B cell (primary cell): ENCODE measurements at regions not wholly inside any gene's neighbourhood (a gene's known extent, or its start where the extent isn't known, plus 50 kb on each side); places are given as distances from the start of the nearest gene placed in this dataset.

Source experiments
- ATAC-seq: fragments of 200-7000 bp; cut with Tn5 transposase; one replicate; pipeline ENCODE4 v1.10.0; 2021; ENCODE audit warnings: low read depth, mild to moderate bottlenecking, moderate number of reproducible peaks, moderate library complexity
- CTCF ChIA-PET: fragments of 350-600 bp; sonication (Branson Sonifier 250); formaldehyde crosslinking; loops from one replicate; lab custom pipeline; 2021; ENCODE audit warnings: antibody characterized with exemption, inconsistent platforms; lab: Charles Lee
- POLR2A ChIA-PET: fragments of 350-600 bp; sonication (Branson Sonifier 250); formaldehyde crosslinking; loops from one replicate; lab custom pipeline; 2021; ENCODE audit warnings: antibody characterized with exemption; lab: Charles Lee
- DNase-seq: peaks from one replicate; pipeline ENCODE4 v3.0.0; 2013
- H2AFZ ChIP-seq: 2 replicates; pipeline ENCODE4 v1.6.1; 2012; ENCODE audit warnings: mild to moderate bottlenecking, low read depth, low read length; ENCODE audit not compliant: insufficient read depth, poor library complexity, severe bottlenecking
- H3K27ac ChIP-seq, 2 donors: 1 replicate in 1 of 2; 2 replicates in 1 of 2; pipeline ENCODE4 v1.5.1; 2012 to 2013; ENCODE audit warnings: low read length in 2 of 2, mild to moderate bottlenecking in 2 of 2, moderate library complexity in 1 of 2
- H3K27me3 ChIP-seq, 4 experiments: fragments of 200-600 bp in 1 of 4; sonication (generic) in 1 of 4; replicated peaks in 1 of 4; 1 replicate in 2 of 4; 2 replicates in 2 of 4; pipeline versions ENCODE4 v1.6.1 to v1.7.0; 2013 to 2016; ENCODE audit warnings: low read length in 3 of 4, mild to moderate bottlenecking in 2 of 4, mixed read lengths in 1 of 4, moderate library complexity in 1 of 4; ENCODE audit not compliant: insufficient read depth in 4 of 4, control insufficient read depth in 3 of 4; ENCODE audit errors: control extremely low read depth in 1 of 4
- H3K36me3 ChIP-seq, 2 experiments: replicated peaks in 1 of 2; 1 replicate in 1 of 2; 2 replicates in 1 of 2; pipeline versions ENCODE4 v1.6.1 to v1.7.1; 2013; ENCODE audit warnings: low read length in 1 of 2; ENCODE audit not compliant: insufficient read depth in 2 of 2, control insufficient read depth in 1 of 2; ENCODE audit errors: control extremely low read depth in 1 of 2, extremely low read depth in 1 of 2
- H3K4me1 ChIP-seq, 2 donors: fragments of 200-600 bp in 1 of 2; sonication (generic) in 1 of 2; 1 replicate in 1 of 2; 2 replicates in 1 of 2; pipeline versions ENCODE4 v1.5.1 to v1.6.1; 2013 to 2017; ENCODE audit warnings: low read length in 2 of 2; ENCODE audit not compliant: control insufficient read depth in 2 of 2, insufficient read depth in 2 of 2
- H3K4me2 ChIP-seq: replicated peaks from 2 replicates; pipeline ENCODE3; 2012; ENCODE audit warnings: mild to moderate bottlenecking, low read depth, low read length; ENCODE audit not compliant: poor library complexity, severe bottlenecking
- H3K4me3 ChIP-seq, 5 experiments: fragments of 200-600 bp in 1 of 5; sonication (generic) in 1 of 5; 1 replicate in 3 of 5; 2 replicates in 2 of 5; pipeline versions ENCODE4 v1.5.1 to v1.7.0; 2011 to 2016; ENCODE audit warnings: low read length in 4 of 5, mild to moderate bottlenecking in 4 of 5, low read depth in 2 of 5, control low read depth in 1 of 5, moderate library complexity in 1 of 5; ENCODE audit not compliant: insufficient read depth in 1 of 5; ENCODE audit errors: control extremely low read depth in 1 of 5, extremely low read depth in 1 of 5
- H3K79me2 ChIP-seq: fragments of 200-600 bp; sonication (generic); one replicate; pipeline ENCODE4 v1.6.0; 2016; ENCODE audit warnings: low read length; ENCODE audit not compliant: control insufficient read depth, insufficient read depth
- H3K9ac ChIP-seq: fragments of 200-600 bp; sonication (generic); 2 replicates; pipeline ENCODE4 v1.6.1; 2017; ENCODE audit warnings: mild to moderate bottlenecking, low read length, moderate library complexity
- H3K9me3 ChIP-seq, 3 donors: one replicate each; pipeline versions ENCODE4 v1.6.1 to v1.7.1; 2013; ENCODE audit warnings: low read length in 2 of 3; ENCODE audit not compliant: control insufficient read depth in 2 of 3, insufficient read depth in 1 of 3; ENCODE audit errors: control extremely low read depth in 1 of 3
- H4K20me1 ChIP-seq: 2 replicates; pipeline ENCODE4 v1.6.0; 2012; ENCODE audit warnings: mild to moderate bottlenecking, low read length; ENCODE audit not compliant: insufficient read depth, control insufficient read depth, poor library complexity, severe bottlenecking
- H3K27ac Mint-ChIP-seq: one replicate; pipeline ENCODE4 v1.8.0; 2021; ENCODE audit warnings: mixed read lengths
- H3K27me3 Mint-ChIP-seq: one replicate; pipeline ENCODE4 v1.8.0; 2021; ENCODE audit warnings: mixed read lengths
- H3K4me1 Mint-ChIP-seq: one replicate; pipeline ENCODE4 v1.8.0; 2021; ENCODE audit warnings: mixed read lengths
- H3K4me3 Mint-ChIP-seq: one replicate; pipeline ENCODE4 v1.8.0; 2021; ENCODE audit warnings: mixed read lengths
- H3K9me3 Mint-ChIP-seq: one replicate; pipeline ENCODE4 v1.8.0; 2022; ENCODE audit warnings: mixed read lengths; ENCODE audit not compliant: insufficient read depth
- EZH2 ChIP-seq: IDR thresholded peaks from 2 replicates; pipeline ENCODE4 v1.6.1; 2012; ENCODE audit warnings: borderline replicate concordance, low read depth, mild to moderate bottlenecking, moderate library complexity, low read length; ENCODE audit not compliant: insufficient read depth, poor library complexity, severe bottlenecking
- WGBS: methylation state at CpG from one replicate; pipeline ENCODE4 v1.1.5; 2013; ENCODE audit warnings: missing lambda C conversion rate; ENCODE audit not compliant: insufficient coverage; 5-methylcytosine and 5-hydroxymethylcytosine counted together
- intact Hi-C: fragments of 100-400 bp; cut with micrococcal nuclease; formaldehyde crosslinking; loops from one replicate; pipeline ENCODE4 v1.10.0; 2022
- TF ChIP-seq, protein P1 (sequence below): fragments of 200-600 bp; IDR thresholded peaks from one replicate; pipeline ENCODE4 v1.8.0; 2022; ENCODE audit warnings: antibody characterized with exemption, mild to moderate bottlenecking

GRCh38 chr6:150773969-150774368 lies 91.5 kb upstream of the MTHFD1L start:
- WGBS: no CpG with 5 or more reads among the region's 1 CpG
- DNase-seq (no peak), ATAC-seq (no peak)
- CTCF ChIA-PET: no interaction called here
- no peak overlapping the region for H3K4me2 ChIP-seq
- H3K4me3 Mint-ChIP-seq: no peak overlapping the region
- intact Hi-C loops: no loop called here
- peaks cover 1 to 9% (median 6%) of the 10 kb centered on the region in 3 donors for H3K9me3 ChIP-seq
- no peak overlapping the region for H2AFZ ChIP-seq
- peaks cover 7% of the 10 kb centered on the region for H3K9me3 Mint-ChIP-seq
- POLR2A ChIA-PET: no interaction called here
- H3K27me3 Mint-ChIP-seq: no peaks in the 10 kb centered on the region
- no peak overlapping the region for H3K27ac Mint-ChIP-seq
- H4K20me1 ChIP-seq: peaks cover 42% of the 10 kb centered on the region
- no peak overlapping the region for H3K27ac ChIP-seq
- H3K36me3 ChIP-seq: peaks cover 28 to 66% of the 10 kb centered on the region in 2 experiments
- TF ChIP-seq, protein P1, sequence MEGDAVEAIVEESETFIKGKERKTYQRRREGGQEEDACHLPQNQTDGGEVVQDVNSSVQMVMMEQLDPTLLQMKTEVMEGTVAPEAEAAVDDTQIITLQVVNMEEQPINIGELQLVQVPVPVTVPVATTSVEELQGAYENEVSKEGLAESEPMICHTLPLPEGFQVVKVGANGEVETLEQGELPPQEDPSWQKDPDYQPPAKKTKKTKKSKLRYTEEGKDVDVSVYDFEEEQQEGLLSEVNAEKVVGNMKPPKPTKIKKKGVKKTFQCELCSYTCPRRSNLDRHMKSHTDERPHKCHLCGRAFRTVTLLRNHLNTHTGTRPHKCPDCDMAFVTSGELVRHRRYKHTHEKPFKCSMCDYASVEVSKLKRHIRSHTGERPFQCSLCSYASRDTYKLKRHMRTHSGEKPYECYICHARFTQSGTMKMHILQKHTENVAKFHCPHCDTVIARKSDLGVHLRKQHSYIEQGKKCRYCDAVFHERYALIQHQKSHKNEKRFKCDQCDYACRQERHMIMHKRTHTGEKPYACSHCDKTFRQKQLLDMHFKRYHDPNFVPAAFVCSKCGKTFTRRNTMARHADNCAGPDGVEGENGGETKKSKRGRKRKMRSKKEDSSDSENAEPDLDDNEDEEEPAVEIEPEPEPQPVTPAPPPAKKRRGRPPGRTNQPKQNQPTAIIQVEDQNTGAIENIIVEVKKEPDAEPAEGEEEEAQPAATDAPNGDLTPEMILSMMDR: no peak
- no peak for TF ChIP-seq EZH2
- no peaks in the 10 kb centered on the region for H3K27me3 ChIP-seq
- H3K9ac ChIP-seq: no peak overlapping the region
- H3K4me3 ChIP-seq: no peak overlapping the region
- H3K4me1 Mint-ChIP-seq: peaks cover 13% of the 10 kb centered on the region
- H3K79me2 ChIP-seq: peaks cover 65% of the 10 kb centered on the region
- H3K4me1 ChIP-seq: no peaks in the 10 kb centered on the region

DNA sequence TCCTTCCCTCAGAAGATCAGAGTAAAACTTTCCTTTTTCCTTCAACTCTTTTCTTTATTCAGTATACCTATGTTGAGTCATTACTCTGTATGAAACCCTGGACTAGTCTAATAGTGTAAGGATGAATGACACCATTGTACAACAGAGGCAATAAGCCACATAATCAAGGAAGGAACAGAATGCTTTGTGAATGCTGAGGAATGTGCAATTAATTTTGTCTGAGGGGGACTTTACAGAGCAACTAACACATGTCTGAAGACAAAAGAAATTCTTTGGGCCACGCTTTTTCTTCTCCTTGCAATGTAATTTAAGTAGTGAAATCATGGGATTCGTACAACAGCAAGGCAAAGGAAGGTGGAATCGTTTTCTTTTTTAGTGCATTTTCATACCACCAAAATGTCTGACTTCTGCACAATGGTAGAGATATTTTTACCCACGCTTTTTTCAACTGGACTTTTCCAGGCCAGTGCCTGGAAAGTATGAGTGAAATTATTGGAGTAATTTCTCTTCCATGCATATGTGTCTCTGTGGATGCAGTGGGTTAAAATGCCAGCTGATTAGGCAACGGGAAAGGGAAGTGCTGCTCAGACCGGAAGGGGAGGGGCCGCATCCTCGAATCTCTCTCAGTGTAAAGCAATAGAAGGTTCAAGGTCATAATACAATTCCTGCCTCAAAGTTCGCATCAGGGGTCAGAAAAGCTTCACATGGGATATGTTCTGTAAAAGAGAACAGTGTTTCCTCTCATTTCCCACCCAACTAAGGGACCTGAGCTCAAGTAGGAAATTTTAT lies 89.9 kb upstream of the MTHFD1L start:
- peak overlapping the region; percentile 50 for H3K27ac Mint-ChIP-seq
- no peak overlapping the region for H2AFZ ChIP-seq
- POLR2A ChIA-PET: no interaction called here

More for the DNA sequence above, 89.9 kb upstream of the MTHFD1L start:
- Histone ChIP-seq H3K4me3 (no peak overlapping the region), H3K9me3 (peaks cover 1 to 9% (median 6%) of the 10 kb centered on the region in 3 donors), H3K36me3 (peaks cover 18 to 59% of the 10 kb centered on the region in 2 experiments), H3K4me1 (no peaks in the 10 kb centered on the region), H3K27ac (no peak overlapping the region), H3K27me3 (no peaks in the 10 kb centered on the region), H3K9ac (no peak overlapping the region), H3K4me2 (no peak overlapping the region), H4K20me1 (peaks cover 39% of the 10 kb centered on the region), H3K79me2 (peaks cover 67% of the 10 kb centered on the region)
- WGBS: no CpG with 5 or more reads among the region's 9 CpGs
- intact Hi-C loops: no loop called here
- DNase-seq: no peak
- CTCF ChIA-PET: interaction anchor here (1.4 kb wide), 1 partner anchor 357 kb away, joined by 4 read pairs; no protein-coding TSS in a partner anchor
- TF ChIP-seq, protein P1: no peak
- no peak for TF ChIP-seq EZH2
- H3K4me3 Mint-ChIP-seq: no peak overlapping the region
- peaks cover 17% of the 10 kb centered on the region for H3K4me1 Mint-ChIP-seq
- no peaks in the 10 kb centered on the region for H3K27me3 Mint-ChIP-seq
- ATAC-seq: no peak
- peaks cover 7% of the 10 kb centered on the region for H3K9me3 Mint-ChIP-seq
